Left renal pelvis (tissue), 4 donors: ENCODE measurements at regions not wholly inside any gene's neighbourhood (a gene's known extent, or its start where the extent isn't known, plus 50 kb on each side); places are given as distances from the start of the nearest gene placed in this dataset.

ENCODE experiments used
- DNase-seq, 4 donors: peaks; one replicate each; pipeline ENCODE4 v3.0.0-alpha.2; 2013; ENCODE audit warnings: low read depth in 4 of 4, low spot score in 3 of 4

- no peak for DNase-seq
Measured at GRCh38 chr11:130637566-130637965, 189.1 kb downstream of the ADAMTS15 start.

- DNase-seq, result peak in 1 of 4 donors; percentile 59
Measured at GRCh38 chr11:130638033-130638432, 189.6 kb downstream of the ADAMTS15 start.

GRCh38 chr11:130638624-130639023 is 190.2 kb downstream of the ADAMTS15 start:
- DNase-seq, result no peak

- DNase-seq, result no peak
Measured at GRCh38 chr11:130639369-130639768, 190.9 kb downstream of the ADAMTS15 start.

- no peak for DNase-seq
Measured at GRCh38 chr11:130640526-130640925, 192.1 kb downstream of the ADAMTS15 start.

GRCh38 chr11:130641876-130642275 is 193.4 kb downstream of the ADAMTS15 start:
- no peak for DNase-seq

- no peak for DNase-seq
Measured at GRCh38 chr11:130642994-130643393, 194.5 kb downstream of the ADAMTS15 start.

- DNase-seq, result no peak
Measured at GRCh38 chr11:130644187-130644586, 195.7 kb downstream of the ADAMTS15 start.

GRCh38 chr11:130645164-130645842 is 196.9 kb downstream of the ADAMTS15 start:
- DNase-seq, result no peak

GRCh38 chr11:130645843-130646197 is 197.4 kb downstream of the ADAMTS15 start:
- no peak for DNase-seq

GRCh38 chr11:130646881-130647280 is 198.4 kb downstream of the ADAMTS15 start:
- DNase-seq, result no peak

GRCh38 chr11:130647371-130647770 is 198.9 kb downstream of the ADAMTS15 start:
- DNase-seq, result no peak

- DNase-seq, result no peak
Measured at GRCh38 chr11:130649801-130650200, 201.4 kb downstream of the ADAMTS15 start.

- no peak for DNase-seq
Measured at GRCh38 chr11:130650456-130651030, 202.1 kb downstream of the ADAMTS15 start.

GRCh38 chr11:130651066-130651855 is 202.8 kb downstream of the ADAMTS15 start:
- DNase-seq, result no peak

GRCh38 chr11:130652671-130653335 is 204.4 kb downstream of the ADAMTS15 start:
- DNase-seq, result no peak

GRCh38 chr11:130653838-130654636 is 205.6 kb downstream of the ADAMTS15 start:
- peak in 3 of 4 donors; percentile 59 to 77 (median 62) for DNase-seq

GRCh38 chr11:130655300-130655699 is 206.9 kb downstream of the ADAMTS15 start:
- no peak for DNase-seq

- DNase-seq, result no peak
Measured at GRCh38 chr11:130666781-130667251, 218.4 kb downstream of the ADAMTS15 start.

- no peak for DNase-seq
Measured at GRCh38 chr11:130668751-130669150, 220.3 kb downstream of the ADAMTS15 start.
